Thyroid gland (tissue), 4 donors: ENCODE measurements at regions not wholly inside any gene's neighbourhood (a gene's known extent, or its start where the extent isn't known, plus 50 kb on each side); places are given as distances from the start of the nearest gene placed in this dataset.

Experiments used
- DNase-seq, 2 donors: peaks; one replicate each; pipeline ENCODE4 v3.0.0-alpha.2; 2019
- H3K27ac ChIP-seq, 3 donors: fragments of 200-600 bp; sonication (generic); 1 replicate in 2 of 3; 2 replicates in 1 of 3; pipeline ENCODE4 v1.5.1; 2016 to 2019; ENCODE audit warnings: mild to moderate bottlenecking in 1 of 3, moderate library complexity in 1 of 3
- H3K27me3 ChIP-seq: fragments of 200-600 bp; sonication (generic); one replicate; pipeline ENCODE4 v1.5.1; 2019
- H3K36me3 ChIP-seq, 2 donors: fragments of 200-600 bp; sonication (generic); one replicate each; pipeline ENCODE4 v1.5.1; 2016 to 2019
- H3K4me1 ChIP-seq, 2 donors: fragments of 200-600 bp; sonication (generic); one replicate each; pipeline ENCODE4 v1.5.1; 2017 to 2019
- H3K4me3 ChIP-seq, 3 donors: fragments of 200-600 bp; sonication (generic); replicated peaks in 1 of 3; 1 replicate in 2 of 3; 2 replicates in 1 of 3; pipeline ENCODE4 v1.5.1; 2016; ENCODE audit warnings: mild to moderate bottlenecking in 1 of 3
- H3K9me3 ChIP-seq: fragments of 200-600 bp; sonication (generic); one replicate; pipeline ENCODE4 v1.5.1; 2017
- POLR2A ChIP-seq, 2 donors: fragments of 450-650 bp; IDR thresholded peaks; one replicate each; pipeline ENCODE4 v1.6.1; 2017; ENCODE audit warnings: antibody characterized with exemption in 2 of 2, mild to moderate bottlenecking in 2 of 2, moderate library complexity in 1 of 2
- WGBS, 2 donors: methylation state at CpG; one replicate each; pipeline ENCODE4 v1.1.5; 2017; 5-methylcytosine and 5-hydroxymethylcytosine counted together
- intact Hi-C: fragments of 100-400 bp; cut with DNase I; formaldehyde crosslinking; loops from one replicate; pipeline ENCODE4 v1.15.1; 2023
- TF ChIP-seq, protein P1 (sequence below), 6 experiments: fragments of 200-600 bp in 3 of 6; fragments of 450-650 bp in 3 of 6; sonication (generic) in 3 of 6; IDR thresholded peaks; one replicate each; pipeline ENCODE4 v1.5.1; 2016 to 2019; ENCODE audit warnings: antibody characterized with exemption in 6 of 6, mild to moderate bottlenecking in 2 of 6, inconsistent platforms in 1 of 6, moderate library complexity in 1 of 6

GRCh38 chr1:104435255-104435654, 685.6 kb downstream of the AMY1C start:
- DNase-seq, result no peak
- H3K36me3 ChIP-seq, result no peaks in the 10 kb centered on the region
- no peaks in the 10 kb centered on the region for H3K27me3 ChIP-seq
- H3K4me1 ChIP-seq, result no peaks in the 10 kb centered on the region
- H3K9me3 ChIP-seq, result no peaks in the 10 kb centered on the region
- H3K4me3 ChIP-seq, result no peak overlapping the region
- H3K27ac ChIP-seq, result no peak overlapping the region
- no peak for TF ChIP-seq POLR2A (IDR thresholded peaks at IDR 0.05)
- TF ChIP-seq, protein P1, sequence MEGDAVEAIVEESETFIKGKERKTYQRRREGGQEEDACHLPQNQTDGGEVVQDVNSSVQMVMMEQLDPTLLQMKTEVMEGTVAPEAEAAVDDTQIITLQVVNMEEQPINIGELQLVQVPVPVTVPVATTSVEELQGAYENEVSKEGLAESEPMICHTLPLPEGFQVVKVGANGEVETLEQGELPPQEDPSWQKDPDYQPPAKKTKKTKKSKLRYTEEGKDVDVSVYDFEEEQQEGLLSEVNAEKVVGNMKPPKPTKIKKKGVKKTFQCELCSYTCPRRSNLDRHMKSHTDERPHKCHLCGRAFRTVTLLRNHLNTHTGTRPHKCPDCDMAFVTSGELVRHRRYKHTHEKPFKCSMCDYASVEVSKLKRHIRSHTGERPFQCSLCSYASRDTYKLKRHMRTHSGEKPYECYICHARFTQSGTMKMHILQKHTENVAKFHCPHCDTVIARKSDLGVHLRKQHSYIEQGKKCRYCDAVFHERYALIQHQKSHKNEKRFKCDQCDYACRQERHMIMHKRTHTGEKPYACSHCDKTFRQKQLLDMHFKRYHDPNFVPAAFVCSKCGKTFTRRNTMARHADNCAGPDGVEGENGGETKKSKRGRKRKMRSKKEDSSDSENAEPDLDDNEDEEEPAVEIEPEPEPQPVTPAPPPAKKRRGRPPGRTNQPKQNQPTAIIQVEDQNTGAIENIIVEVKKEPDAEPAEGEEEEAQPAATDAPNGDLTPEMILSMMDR (IDR thresholded peaks at IDR 0.05), result no peak
- intact Hi-C loops, result no loop called here
- 83 to 95% methylated on average over 4 of the region's 4 CpGs for WGBS, 2 donors

GRCh38 chr1:104440011-104440410, 690.3 kb downstream of the AMY1C start:
- no peak for DNase-seq
- Histone ChIP-seq H3K9me3 (no peaks in the 10 kb centered on the region), H3K4me1 (no peaks in the 10 kb centered on the region), H3K36me3 (no peaks in the 10 kb centered on the region), H3K27ac (no peak overlapping the region), H3K4me3 (no peak overlapping the region), H3K27me3 (no peaks in the 10 kb centered on the region)
- 94 to 97% methylated on average over 1 of the region's 1 CpG for WGBS, 2 donors
- intact Hi-C loops, result no loop called here
- no peak for TF ChIP-seq POLR2A (IDR thresholded peaks at IDR 0.05)
- TF ChIP-seq, protein P1 (IDR thresholded peaks at IDR 0.05), result no peak

DNA sequence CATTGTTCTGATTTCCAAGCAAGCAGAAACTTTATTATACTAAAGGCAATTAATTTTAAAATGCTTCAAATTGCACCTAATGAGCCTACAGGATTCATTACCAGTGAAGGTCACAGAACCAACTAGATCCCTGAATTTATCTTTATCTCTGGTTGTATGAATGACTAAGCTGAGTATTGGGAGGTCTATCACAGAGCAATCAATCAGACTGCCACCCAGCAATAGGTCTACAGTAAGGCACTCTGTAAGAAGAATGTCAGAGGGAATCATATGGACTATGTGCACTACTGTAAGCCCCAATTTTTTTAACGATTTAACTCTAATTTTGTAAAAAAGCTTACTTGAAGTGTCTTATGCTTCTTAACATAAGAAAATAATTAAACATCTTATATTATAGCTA, 707.0 kb downstream of the AMY1C start:
- Histone ChIP-seq H3K4me1 (no peaks in the 10 kb centered on the region), H3K9me3 (no peaks in the 10 kb centered on the region), H3K27ac (no peak overlapping the region), H3K36me3 (no peaks in the 10 kb centered on the region), H3K4me3 (no peak overlapping the region), H3K27me3 (no peaks in the 10 kb centered on the region)
- TF ChIP-seq, protein P1 (IDR thresholded peaks at IDR 0.05), result no peak
- TF ChIP-seq POLR2A (IDR thresholded peaks at IDR 0.05), result no peak
- 89 to 93% methylated on average over 1 of the region's 1 CpG for WGBS, 2 donors
- intact Hi-C loops, result no loop called here
- no peak for DNase-seq

DNA sequence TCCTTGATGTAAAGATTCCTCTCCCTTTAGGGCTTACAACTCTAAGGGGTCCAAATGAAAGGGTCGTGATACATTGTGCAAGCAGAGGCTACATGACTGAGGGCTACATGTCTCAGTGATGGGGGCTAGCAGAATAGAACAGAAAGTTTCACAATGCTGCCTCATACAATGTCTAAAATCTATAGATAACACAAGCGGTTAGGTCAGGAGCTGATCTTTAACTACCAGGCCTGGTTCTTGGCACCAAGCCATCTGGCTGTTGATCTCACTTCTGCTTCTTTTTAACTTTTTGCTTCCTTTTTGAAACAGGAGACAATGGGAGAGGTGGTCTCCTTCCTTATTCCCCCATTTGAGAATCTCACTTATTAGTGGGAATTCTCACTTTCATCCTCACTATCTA, 710.2 kb downstream of the AMY1C start:
- TF ChIP-seq, protein P1 (IDR thresholded peaks at IDR 0.05), result no peak
- TF ChIP-seq POLR2A (IDR thresholded peaks at IDR 0.05), result no peak
- intact Hi-C loops, result no loop called here
- DNase-seq, result no peak
- Histone ChIP-seq H3K27ac (no peak overlapping the region), H3K9me3 (no peaks in the 10 kb centered on the region), H3K27me3 (no peaks in the 10 kb centered on the region), H3K4me3 (no peak overlapping the region), H3K36me3 (no peaks in the 10 kb centered on the region), H3K4me1 (no peaks in the 10 kb centered on the region)
- WGBS, 2 donors, result 65 to 73% methylated on average over 2 of the region's 2 CpGs

DNA sequence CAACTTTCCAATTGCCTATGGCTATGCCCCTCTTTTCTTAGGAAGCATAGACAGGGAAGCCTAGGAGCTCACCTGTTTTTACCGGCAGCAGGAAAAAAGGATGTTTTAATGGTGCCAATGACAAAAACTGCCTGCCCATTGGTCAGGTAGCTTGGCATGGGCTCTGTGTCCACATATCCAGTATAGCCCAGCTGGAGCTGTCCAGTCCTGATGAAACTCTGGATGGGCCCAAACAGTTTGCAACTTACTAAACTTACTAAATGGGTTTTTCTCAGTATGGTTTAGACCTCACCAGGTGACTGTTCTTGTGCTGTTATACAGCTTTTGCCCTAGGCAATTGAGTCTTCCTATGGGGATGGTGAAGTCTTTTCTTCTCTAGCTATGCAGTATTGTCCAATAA, 711.2 kb downstream of the AMY1C start:
- TF ChIP-seq, protein P1 (IDR thresholded peaks at IDR 0.05), result no peak
- no peak for TF ChIP-seq POLR2A (IDR thresholded peaks at IDR 0.05)
- Histone ChIP-seq H3K27me3 (no peaks in the 10 kb centered on the region), H3K4me1 (no peaks in the 10 kb centered on the region), H3K27ac (no peak overlapping the region), H3K9me3 (no peaks in the 10 kb centered on the region), H3K36me3 (no peaks in the 10 kb centered on the region), H3K4me3 (no peak overlapping the region)
- intact Hi-C loops, result no loop called here
- 100% methylated on average over 1 of the region's 1 CpG for WGBS, 2 donors
- DNase-seq, result no peak
